NB4 (cell line): ENCODE measurements at regions not wholly inside any gene's neighbourhood (a gene's known extent, or its start where the extent isn't known, plus 50 kb on each side); places are given as distances from the start of the nearest gene placed in this dataset.

Experiments
- POLR2A ChIP-seq: IDR thresholded peaks from 2 replicates; pipeline ENCODE4 v1.6.1; 2011; ENCODE audit warnings: mild to moderate bottlenecking; ENCODE audit not compliant: insufficient read length; ENCODE audit errors: extremely low read depth
- TF ChIP-seq, protein P1 (sequence below): IDR thresholded peaks from one replicate; pipeline ENCODE4 v1.5.1; 2012; ENCODE audit warnings: low read depth, low read length

DNA sequence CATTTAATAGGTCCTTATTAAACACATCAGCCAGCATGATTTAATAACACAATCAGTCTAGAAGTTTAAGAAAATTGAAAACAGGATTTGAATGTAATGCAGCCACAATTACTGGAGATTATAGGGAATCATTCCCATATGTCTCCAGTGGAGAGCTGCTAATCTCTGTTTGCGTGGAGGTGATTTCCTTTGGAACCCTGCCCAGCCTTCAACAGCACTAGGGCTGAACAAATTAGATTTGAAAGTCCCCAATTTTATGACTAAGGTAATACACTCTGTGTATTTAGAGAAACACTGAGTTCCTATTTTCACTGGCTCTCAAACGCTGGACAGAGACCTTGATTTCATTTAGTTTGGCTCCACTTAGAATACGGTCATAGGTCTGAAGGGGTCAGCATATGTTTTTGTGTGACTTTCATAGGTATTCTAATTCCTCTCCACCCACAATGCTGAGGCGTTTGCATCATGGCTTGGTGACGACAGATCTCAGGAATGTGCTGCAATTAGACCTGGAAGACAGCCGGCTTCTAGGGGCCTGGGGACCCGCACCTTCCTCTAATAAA is 508.3 kb downstream of the EBF1 start:
- TF ChIP-seq, protein P1, sequence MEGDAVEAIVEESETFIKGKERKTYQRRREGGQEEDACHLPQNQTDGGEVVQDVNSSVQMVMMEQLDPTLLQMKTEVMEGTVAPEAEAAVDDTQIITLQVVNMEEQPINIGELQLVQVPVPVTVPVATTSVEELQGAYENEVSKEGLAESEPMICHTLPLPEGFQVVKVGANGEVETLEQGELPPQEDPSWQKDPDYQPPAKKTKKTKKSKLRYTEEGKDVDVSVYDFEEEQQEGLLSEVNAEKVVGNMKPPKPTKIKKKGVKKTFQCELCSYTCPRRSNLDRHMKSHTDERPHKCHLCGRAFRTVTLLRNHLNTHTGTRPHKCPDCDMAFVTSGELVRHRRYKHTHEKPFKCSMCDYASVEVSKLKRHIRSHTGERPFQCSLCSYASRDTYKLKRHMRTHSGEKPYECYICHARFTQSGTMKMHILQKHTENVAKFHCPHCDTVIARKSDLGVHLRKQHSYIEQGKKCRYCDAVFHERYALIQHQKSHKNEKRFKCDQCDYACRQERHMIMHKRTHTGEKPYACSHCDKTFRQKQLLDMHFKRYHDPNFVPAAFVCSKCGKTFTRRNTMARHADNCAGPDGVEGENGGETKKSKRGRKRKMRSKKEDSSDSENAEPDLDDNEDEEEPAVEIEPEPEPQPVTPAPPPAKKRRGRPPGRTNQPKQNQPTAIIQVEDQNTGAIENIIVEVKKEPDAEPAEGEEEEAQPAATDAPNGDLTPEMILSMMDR: no peak
- TF ChIP-seq POLR2A: no peak
